Epithelial cell of esophagus (primary cell): ENCODE measurements at regions not wholly inside any gene's neighbourhood (a gene's known extent, or its start where the extent isn't known, plus 50 kb on each side); places are given as distances from the start of the nearest gene placed in this dataset.

ENCODE experiments used
- DNase-seq: peaks from one replicate; pipeline ENCODE4 v3.0.0; 2010; ENCODE audit warnings: low read depth
- H3K4me3 ChIP-seq: 2 replicates; pipeline ENCODE4 v1.5.1; 2011; ENCODE audit warnings: mild to moderate bottlenecking, low read length, control low read depth
- CTCF ChIP-seq: IDR thresholded peaks from 2 replicates; pipeline ENCODE4 v1.5.1; 2011; ENCODE audit warnings: low read depth, mild to moderate bottlenecking, low read length, control low read depth, inconsistent platforms; ENCODE audit not compliant: insufficient read depth; ENCODE audit errors: missing control alignments

- no peak for DNase-seq
- no peak for TF ChIP-seq CTCF
- no peak overlapping the region for H3K4me3 ChIP-seq
Observed at GRCh38 chr2:132366421-132367180, 50.0 kb upstream of the GPR39 start.
